GM20431 (cell line): ENCODE measurements at regions not wholly inside any gene's neighbourhood (a gene's known extent, or its start where the extent isn't known, plus 50 kb on each side); places are given as distances from the start of the nearest gene placed in this dataset.
"Not testable (repeated sequence)": the region's sequence is repeated elsewhere in the genome, so short reads cannot be mapped to it uniquely, and the experiment has no call there.

ENCODE experiments used
- in situ Hi-C: fragments of 300-500 bp; cut with MseI, MboI; formaldehyde crosslinking; loops from one replicate; pipeline ENCODE4 v1.15.0; 2020; ENCODE audit warnings: low sequenced_read_pairs; ENCODE audit not compliant: unreplicated experiment

DNA sequence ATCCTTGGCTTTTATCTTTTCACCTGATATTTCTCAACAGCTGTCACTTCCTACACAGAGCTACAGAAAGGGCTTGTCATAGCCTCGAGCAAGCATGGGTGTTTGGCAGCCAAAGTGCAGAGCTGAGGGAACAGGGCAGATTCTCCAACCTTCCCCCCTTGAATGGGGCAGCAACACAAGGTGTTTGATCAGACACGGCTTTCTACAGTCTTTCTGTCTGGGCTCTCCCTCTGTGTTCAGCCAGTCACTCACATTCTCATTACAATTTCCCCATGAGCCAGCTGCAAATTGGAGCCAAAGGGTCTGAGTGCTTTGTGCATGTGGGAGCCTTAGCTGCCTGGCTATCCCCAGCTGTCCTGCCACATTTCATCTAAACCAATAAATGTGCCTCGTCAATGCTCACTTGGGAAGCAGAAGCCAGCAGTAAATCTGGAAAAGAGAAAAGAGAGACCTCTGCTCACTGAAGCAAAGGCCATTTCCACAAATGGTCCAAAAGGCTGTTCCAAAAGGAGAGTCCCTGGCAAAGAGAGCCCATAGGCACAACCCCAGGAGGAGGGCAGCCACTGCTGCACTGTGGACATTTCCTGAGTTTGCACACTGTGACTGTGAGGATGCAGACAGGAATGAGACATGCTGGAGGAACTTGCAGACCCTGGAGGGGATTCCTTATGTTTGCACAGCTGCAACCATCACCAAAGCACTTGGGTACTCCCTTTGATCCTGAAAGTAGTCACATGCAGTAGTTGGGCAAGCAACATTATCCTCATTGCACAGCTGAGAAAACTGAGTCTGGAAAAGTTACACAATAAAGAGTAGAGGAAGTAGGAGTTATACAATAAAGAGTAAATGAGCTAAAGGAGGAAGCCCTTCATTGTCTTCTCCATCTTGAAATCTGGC lies 186.8 kb downstream of the FAM181B start:
- in situ Hi-C loops: no loop called here

GRCh38 chr11:82539669-82540068 lies 194.0 kb downstream of the FAM181B start:
- in situ Hi-C loops: no loop called here

GRCh38 chr11:82536706-82537105 lies 197.0 kb downstream of the FAM181B start:
- in situ Hi-C loops: no loop called here

DNA sequence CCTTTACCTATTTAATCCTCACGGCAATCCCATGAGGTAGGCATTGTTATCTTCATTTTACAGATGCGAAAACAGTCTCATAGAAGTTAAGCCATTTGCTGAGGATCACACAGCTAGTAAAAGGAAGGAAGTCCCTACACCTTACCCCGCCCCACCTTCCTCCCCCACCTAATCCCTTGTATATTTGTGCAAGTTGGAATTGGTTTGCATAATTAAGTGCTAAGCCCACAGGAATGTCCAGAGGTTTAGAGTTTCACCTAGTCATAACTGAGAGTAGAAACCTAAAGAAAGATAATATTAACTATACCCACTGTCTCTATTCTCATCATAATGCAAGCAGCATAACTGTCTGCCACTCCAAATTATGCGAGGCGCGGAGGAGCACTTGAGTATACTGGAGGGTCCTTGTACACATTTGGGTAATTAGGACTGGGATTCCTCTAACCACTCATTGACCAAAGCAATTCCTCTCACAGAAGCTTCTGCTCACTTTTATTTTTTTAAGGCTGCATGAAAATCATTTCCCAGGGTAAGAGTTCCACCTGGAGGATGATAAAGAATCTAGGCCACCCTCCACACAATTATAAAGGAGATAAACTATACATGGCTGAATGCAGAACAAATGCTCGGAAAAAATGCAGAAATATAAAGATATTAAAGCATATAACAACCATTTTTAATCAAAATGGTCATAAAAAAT lies 199.9 kb downstream of the FAM181B start:
- in situ Hi-C loops: no loop called here

- in situ Hi-C loops: no loop called here
These were observed 203.7 kb downstream of the FAM181B start for GRCh38 chr11:82529936-82530335.

- in situ Hi-C loops: no loop called here
These were observed 206.5 kb downstream of the FAM181B start for GRCh38 chr11:82527081-82527584.

DNA sequence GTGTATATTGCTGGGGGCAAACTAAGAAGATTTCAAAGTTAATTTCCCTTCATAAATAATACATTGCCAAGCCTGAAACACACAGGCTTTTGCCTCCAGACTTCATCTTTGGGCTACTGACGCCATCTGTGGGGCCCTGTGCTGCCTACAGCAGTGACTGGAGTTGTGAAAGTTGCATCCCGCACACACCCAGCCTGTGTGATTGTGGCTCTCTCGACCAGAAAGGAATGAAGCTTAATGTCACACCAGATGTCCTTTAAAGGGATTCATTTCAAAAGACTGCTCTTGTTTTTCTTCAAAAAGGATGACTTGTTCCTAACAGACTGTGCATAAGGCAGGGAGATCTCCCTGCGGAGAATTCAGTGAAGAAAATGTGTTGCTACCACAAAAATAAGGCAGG lies 210.5 kb downstream of the FAM181B start:
- in situ Hi-C loops: no loop called here

DNA sequence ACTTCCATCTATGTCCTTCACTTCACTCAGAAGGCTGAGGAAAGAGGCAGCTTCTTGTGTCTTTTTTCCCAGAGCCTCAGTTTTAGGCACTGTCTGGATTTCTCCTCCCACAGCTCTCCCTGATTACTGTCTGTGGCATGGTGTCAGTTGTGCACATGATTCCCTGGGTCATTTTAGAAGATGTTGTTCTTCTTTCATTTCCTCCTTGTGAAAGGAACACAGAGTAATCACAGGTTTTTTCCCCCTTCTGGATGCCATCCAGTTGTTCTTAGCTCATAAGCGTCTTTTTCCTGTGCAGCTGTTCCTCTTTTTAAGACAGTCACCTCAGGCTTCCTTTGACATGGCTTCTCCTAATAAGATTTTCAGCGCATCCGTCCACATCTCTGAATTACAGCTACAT lies 212.2 kb downstream of the FAM181B start:
- in situ Hi-C loops: no loop called here

DNA sequence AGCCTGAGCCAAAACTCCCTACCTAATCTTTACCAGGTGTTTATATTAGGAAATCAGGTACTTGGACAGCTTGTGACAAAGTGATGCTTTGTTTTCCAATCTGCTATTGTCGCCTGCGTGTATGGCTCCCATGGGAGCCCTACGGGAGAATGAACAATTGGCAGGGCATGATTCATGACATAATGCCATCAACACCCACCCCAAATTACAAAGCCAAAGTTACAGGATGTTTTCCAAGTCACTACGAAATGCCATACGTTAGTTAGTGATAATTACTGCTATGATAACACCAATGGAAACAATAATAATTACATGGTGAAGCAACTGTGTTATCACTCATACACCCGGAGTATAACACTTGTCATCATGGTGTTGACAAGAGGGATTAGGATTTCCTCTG lies 226.4 kb downstream of the FAM181B start:
- in situ Hi-C loops: no loop called here

GRCh38 chr11:82505379-82505778 lies 228.3 kb downstream of the FAM181B start:
- in situ Hi-C loops: no loop called here

DNA sequence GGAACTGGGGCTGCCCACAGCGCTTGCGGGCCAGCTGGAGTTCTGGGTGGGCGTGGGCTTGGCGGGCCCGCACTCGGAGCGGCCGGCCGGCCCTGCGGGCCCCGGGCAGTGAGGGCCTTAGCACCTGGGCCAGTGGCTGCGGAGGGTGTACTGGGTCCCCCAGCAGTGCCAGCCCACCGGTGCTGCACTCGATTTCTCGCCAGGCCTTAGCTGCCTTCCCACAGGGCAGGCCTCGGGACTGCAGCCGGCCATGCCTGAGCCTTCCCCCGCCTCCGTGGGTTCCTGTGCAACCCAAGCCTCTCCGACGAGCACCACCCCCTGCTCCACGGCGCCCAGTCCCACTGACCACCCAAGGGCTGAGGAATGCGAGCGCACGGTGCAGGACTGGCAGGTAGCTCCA lies 232.5 kb downstream of the FAM181B start:
- in situ Hi-C loops: not testable (repeated sequence)

DNA sequence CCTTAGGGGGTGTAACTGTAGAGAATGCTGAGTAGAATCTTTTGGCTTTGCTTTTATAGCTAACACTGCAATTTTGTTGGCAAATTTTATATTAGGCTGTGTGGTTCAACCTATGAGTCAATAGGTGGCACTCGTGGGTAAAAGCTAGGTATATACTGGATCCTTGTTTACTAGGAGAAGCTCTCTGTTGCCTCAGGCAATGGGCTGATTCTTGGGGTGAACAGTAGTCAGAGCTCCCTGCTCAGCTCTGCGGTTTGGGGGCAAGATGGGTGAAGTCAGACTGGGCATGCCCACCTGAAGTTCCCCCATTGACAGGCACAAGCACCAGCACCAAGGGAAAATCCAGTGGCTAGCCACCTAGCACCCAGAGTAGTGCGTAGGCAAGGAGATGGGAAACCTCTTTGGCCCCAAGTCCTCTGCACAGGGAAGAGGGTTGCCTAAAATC lies 238.7 kb downstream of the FAM181B start:
- in situ Hi-C loops: no loop called here

- in situ Hi-C loops: no loop called here
These were observed 258.8 kb downstream of the FAM181B start for GRCh38 chr11:82474876-82475275.

DNA sequence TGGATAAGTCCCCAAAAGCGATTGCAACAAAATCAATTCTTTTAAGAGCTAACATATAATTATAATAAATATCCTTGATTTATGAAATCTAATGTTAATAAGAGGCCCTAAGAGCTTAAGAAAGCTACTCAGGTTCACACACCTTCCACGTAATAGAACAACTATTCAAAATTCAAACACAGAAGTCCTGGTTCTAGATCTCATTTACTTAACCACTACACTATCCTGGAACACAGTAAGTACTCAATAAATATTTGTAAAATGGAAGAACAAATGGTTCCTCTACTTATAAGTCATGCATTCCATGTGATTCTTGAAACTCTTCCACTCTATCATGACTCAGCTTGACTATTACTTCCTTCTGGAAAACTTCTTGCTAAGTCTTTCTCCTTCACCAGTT lies 268.2 kb downstream of the FAM181B start:
- in situ Hi-C loops: no loop called here

GRCh38 chr11:82462608-82463242 lies 270.9 kb downstream of the FAM181B start:
- in situ Hi-C loops: no loop called here

GRCh38 chr11:82458761-82459160 lies 274.9 kb downstream of the FAM181B start:
- in situ Hi-C loops: no loop called here

DNA sequence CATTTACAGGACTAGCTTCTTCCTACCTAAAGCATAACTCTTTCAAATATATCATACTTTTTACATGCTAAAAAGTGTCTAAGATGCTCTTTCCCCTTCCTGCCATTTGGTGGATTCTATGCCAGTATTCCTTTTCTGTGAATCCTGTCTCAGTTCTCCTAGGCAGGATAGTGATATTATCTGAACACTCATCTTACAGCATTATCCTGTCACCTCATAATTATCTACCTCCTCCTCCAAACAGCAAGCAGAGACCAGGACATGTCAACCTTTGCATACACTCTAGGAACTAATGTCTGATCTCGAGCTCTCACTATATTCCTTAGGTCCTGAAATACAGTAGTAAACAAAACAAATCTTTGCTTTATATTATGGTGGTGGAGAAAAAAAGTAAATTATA lies 275.5 kb downstream of the FAM181B start:
- in situ Hi-C loops: no loop called here

GRCh38 chr11:82450996-82451395 lies 282.7 kb downstream of the FAM181B start:
- in situ Hi-C loops: no loop called here

DNA sequence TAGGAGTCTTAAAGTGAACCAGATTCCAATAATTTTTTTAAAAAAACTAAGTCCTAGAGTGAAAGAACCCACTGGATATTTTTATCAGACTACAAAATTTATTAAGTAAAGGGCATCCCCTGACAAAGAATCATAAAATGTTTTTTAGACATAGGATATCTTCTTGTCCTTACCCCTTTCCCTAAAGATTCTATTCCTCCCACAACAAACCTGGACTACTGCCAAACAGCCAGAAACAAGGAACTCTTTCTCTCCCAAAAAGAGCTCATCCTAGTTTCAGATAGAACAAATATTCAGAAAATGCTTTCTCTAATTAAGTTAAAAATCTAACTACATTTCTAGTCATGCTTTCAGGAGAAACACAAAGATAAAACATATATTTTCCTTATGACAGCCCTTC lies 327.1 kb downstream of the FAM181B start:
- in situ Hi-C loops: no loop called here

DNA sequence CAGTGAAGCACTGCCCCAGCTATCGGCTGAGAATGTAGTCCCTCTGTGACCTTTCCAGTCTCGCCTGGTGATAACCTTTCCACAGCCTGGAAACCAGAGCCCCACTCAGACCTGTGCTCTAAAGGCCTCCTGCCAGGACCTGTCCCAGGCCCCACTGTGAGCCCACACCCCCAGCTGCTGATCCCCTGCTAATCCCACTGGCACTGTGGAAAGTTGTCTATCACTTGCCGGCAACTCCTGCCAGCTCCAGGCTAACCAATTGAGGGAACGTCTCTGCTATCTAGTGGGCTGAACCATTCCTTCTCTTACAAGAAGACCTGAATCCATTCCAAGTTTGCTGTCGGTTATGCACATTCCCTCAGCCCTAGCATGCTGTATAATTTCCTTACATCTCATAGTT lies 328.2 kb downstream of the FAM181B start:
- in situ Hi-C loops: no loop called here

DNA sequence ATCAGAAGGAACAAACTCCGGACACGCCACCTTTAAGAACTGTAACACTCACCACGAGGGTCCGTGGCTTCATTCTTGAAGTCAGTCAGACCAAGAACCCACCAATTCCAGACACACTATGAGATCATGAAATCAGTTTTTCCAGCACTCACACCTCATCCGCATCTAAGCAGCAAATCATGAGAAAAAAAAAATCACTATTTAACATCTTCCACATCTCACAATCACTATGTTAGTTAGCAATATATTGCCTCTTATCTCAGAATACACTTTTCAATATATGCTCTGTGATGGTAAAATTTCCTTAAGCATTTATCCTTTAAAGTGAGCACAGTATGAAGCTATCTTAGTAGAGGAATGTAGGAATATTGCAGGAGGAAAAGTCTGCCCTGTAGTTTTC lies 328.7 kb downstream of the FAM181B start:
- in situ Hi-C loops: no loop called here
